Panc1 (cell line): ENCODE measurements at regions not wholly inside any gene's neighbourhood (a gene's known extent, or its start where the extent isn't known, plus 50 kb on each side); places are given as distances from the start of the nearest gene placed in this dataset.

ENCODE experiments used
- ATAC-seq: fragments of 200-7000 bp; cut with Tn5 transposase; 2 replicates; pipeline ENCODE4 v1.9.1; 2020; ENCODE audit warnings: mild to moderate bottlenecking, moderate library complexity
- BruUV-seq: library from RNA; stranded (reverse); fragments of 400-500 nt; replicated peaks from 2 replicates; lab custom pipeline; 2021; lab: Mats Ljungman, UMichigan
- CTCF ChIA-PET: fragments of 300-600 bp; sonication (Branson Sonifier 250); formaldehyde crosslinking; loops from one replicate; lab custom pipeline; 2022; ENCODE audit warnings: antibody characterized with exemption; lab: Charles Lee
- POLR2A ChIA-PET: fragments of 300-600 bp; sonication (Branson Sonifier 250); formaldehyde crosslinking; loops from one replicate; lab custom pipeline; 2022; ENCODE audit warnings: antibody characterized with exemption; lab: Charles Lee
- DNase-seq: peaks from one replicate; pipeline ENCODE4 v3.0.0-alpha.2; 2010; ENCODE audit warnings: low read depth, low spot score
- H3K27ac ChIP-seq: 2 replicates; pipeline ENCODE4 v1.5.1; 2011; ENCODE audit warnings: mild to moderate bottlenecking, low read length, inconsistent platforms
- H3K27me3 ChIP-seq: fragments of 200-500 bp; sonication (Bioruptor generic); 2 replicates; pipeline ENCODE4 v1.6.0; 2014; ENCODE audit warnings: low read length, inconsistent platforms; ENCODE audit not compliant: control insufficient read depth, insufficient read depth
- H3K36me3 ChIP-seq: fragments of 200-500 bp; sonication (Bioruptor generic); 2 replicates; pipeline ENCODE4 v1.5.1; 2014; ENCODE audit warnings: inconsistent platforms, mild to moderate bottlenecking, low read length, moderate library complexity; ENCODE audit not compliant: control insufficient read depth, insufficient read depth
- H3K4me1 ChIP-seq: 2 replicates; pipeline ENCODE4 v1.5.1; 2011; ENCODE audit warnings: inconsistent platforms, mild to moderate bottlenecking, low read length, moderate library complexity; ENCODE audit not compliant: control insufficient read depth, insufficient read depth
- H3K4me3 ChIP-seq, 2 experiments: 2 replicates each; pipeline ENCODE4 v1.5.1; 2011 to 2012; ENCODE audit warnings: low read depth in 2 of 2, low read length in 2 of 2, mild to moderate bottlenecking in 2 of 2, inconsistent platforms in 1 of 2, moderate library complexity in 1 of 2
- H3K9me3 ChIP-seq: fragments of 200-500 bp; sonication (Bioruptor generic); 2 replicates; pipeline ENCODE4 v1.5.1; 2014; ENCODE audit warnings: low read depth, mild to moderate bottlenecking, inconsistent platforms, low read length, moderate library complexity; ENCODE audit not compliant: control insufficient read depth, insufficient read depth
- CTCF ChIP-seq: fragments of 450-650 bp; IDR thresholded peaks from 2 replicates; pipeline ENCODE4 v1.5.1; 2017; ENCODE audit warnings: mild to moderate bottlenecking
- POLR2AphosphoS5 ChIP-seq: IDR thresholded peaks from 2 replicates; pipeline ENCODE4 v1.6.1; 2012; ENCODE audit warnings: mild to moderate bottlenecking, low read depth, low read length, moderate library complexity
- REST ChIP-seq, 2 experiments: IDR thresholded peaks; 2 replicates each; pipeline ENCODE4 v1.6.1; 2011 to 2012; ENCODE audit warnings: low read depth in 2 of 2, control low read depth in 1 of 2, low read length in 1 of 2, mild to moderate bottlenecking in 1 of 2, moderate library complexity in 1 of 2; ENCODE audit not compliant: insufficient read depth in 1 of 2
- SIN3A ChIP-seq: IDR thresholded peaks from 2 replicates; pipeline ENCODE4 v1.6.1; 2012; ENCODE audit warnings: low read depth, mild to moderate bottlenecking, low read length, moderate library complexity, borderline replicate concordance; ENCODE audit not compliant: insufficient read depth
- TCF7L2 ChIP-seq: IDR thresholded peaks from 2 replicates; pipeline ENCODE4 v1.6.1; 2011; ENCODE audit warnings: mild to moderate bottlenecking, low read depth, low read length, inconsistent platforms
- in situ Hi-C: cut with HindIII; loops from 2 replicates; pipeline ENCODE4 v1.10.0; 2016; ENCODE audit warnings: low sequenced_read_pairs, low pct_unique_long_range_greater_than_20kb
- intact Hi-C: fragments of 100-400 bp; cut with micrococcal nuclease; formaldehyde crosslinking; loops from one replicate; pipeline ENCODE4 v1.10.0; 2022; ENCODE audit not compliant: unreplicated experiment

- BruUV-seq, result no TSS peak
- ATAC-seq (no peak), DNase-seq (no peak)
- in situ Hi-C loops, result no loop called here
- POLR2A ChIA-PET, result no interaction called here
- CTCF ChIA-PET, result no interaction called here
- no peaks in the 10 kb centered on the region for H3K9me3 ChIP-seq
- H3K27me3 ChIP-seq, result peaks cover 3% of the 10 kb centered on the region; the same call in 1 of the 2 replicates
- intact Hi-C loops, result no loop called here
- TF ChIP-seq REST (IDR thresholded peaks at IDR 0.05; ENCODE audit: insufficient read depth in 1 of 2, low read depth in 2 of 2, low read length in 1 of 2) (no peak), POLR2AphosphoS5 (no peak), TCF7L2 (no peak), CTCF (no peak), SIN3A (no peak)
- H3K27ac ChIP-seq, result no peak overlapping the region
- H3K4me3 ChIP-seq, result no peak overlapping the region
- H3K36me3 ChIP-seq, result no peaks in the 10 kb centered on the region
- H3K4me1 ChIP-seq, result no peaks in the 10 kb centered on the region
Observed at GRCh38 chr20:59387891-59388290, 87.5 kb downstream of the EDN3 start.

- no peak for DNase-seq
- POLR2A ChIA-PET, result no interaction called here
- no peak for TF ChIP-seq REST (IDR thresholded peaks at IDR 0.05; ENCODE audit: insufficient read depth in 1 of 2, low read depth in 2 of 2, low read length in 1 of 2)
- no peak for TF ChIP-seq TCF7L2
- no peak for TF ChIP-seq POLR2AphosphoS5
- no peak for TF ChIP-seq SIN3A
- no peak for TF ChIP-seq CTCF
- no peak overlapping the region for H3K4me3 ChIP-seq
- H3K27ac ChIP-seq, result no peak overlapping the region
- CTCF ChIA-PET, result no interaction called here
- H3K27me3 ChIP-seq, result peaks cover 3% of the 10 kb centered on the region; the same call in 1 of the 2 replicates
- H3K9me3 ChIP-seq, result no peaks in the 10 kb centered on the region
- BruUV-seq, result no TSS peak
- intact Hi-C loops (no loop called here), in situ Hi-C loops (no loop called here)
- no peaks in the 10 kb centered on the region for H3K4me1 ChIP-seq
- no peaks in the 10 kb centered on the region for H3K36me3 ChIP-seq
- ATAC-seq, result no peak
Observed at GRCh38 chr20:59388402-59388801, 88.0 kb downstream of the EDN3 start.
